Endodermal cell (in vitro differentiated cells): ENCODE measurements at regions not wholly inside any gene's neighbourhood (a gene's known extent, or its start where the extent isn't known, plus 50 kb on each side); places are given as distances from the start of the nearest gene placed in this dataset.

Experiments
- DNase-seq: peaks from one replicate; pipeline ENCODE4 v3.0.0-alpha.2; 2017
- H3K27ac ChIP-seq: 2 replicates; pipeline ENCODE4 v1.5.1; 2013; ENCODE audit warnings: mild to moderate bottlenecking, low read depth, low read length, moderate library complexity
- H3K27me3 ChIP-seq: 2 replicates; pipeline ENCODE4 v1.6.1; 2013; ENCODE audit warnings: mild to moderate bottlenecking, low read length, moderate library complexity; ENCODE audit not compliant: insufficient read depth, control insufficient read depth, poor library complexity, severe bottlenecking
- H3K36me3 ChIP-seq: 2 replicates; pipeline ENCODE4 v1.7.0; 2013; ENCODE audit warnings: mild to moderate bottlenecking, low read length, moderate library complexity; ENCODE audit not compliant: control insufficient read depth, insufficient read depth
- H3K4me1 ChIP-seq: one replicate; pipeline ENCODE4 v1.7.0; 2013; ENCODE audit warnings: low read length; ENCODE audit not compliant: control insufficient read depth, insufficient read depth
- H3K4me3 ChIP-seq: 2 replicates; pipeline ENCODE4 v1.5.1; 2013; ENCODE audit warnings: mild to moderate bottlenecking, low read length, moderate library complexity
- H3K9ac ChIP-seq: 2 replicates; pipeline ENCODE4 v1.6.1; 2013; ENCODE audit warnings: mild to moderate bottlenecking, low read length, moderate library complexity; ENCODE audit not compliant: poor library complexity, severe bottlenecking; ENCODE audit errors: extremely low read depth
- H3K9me3 ChIP-seq: 2 replicates; pipeline ENCODE4 v1.6.1; 2013; ENCODE audit warnings: mild to moderate bottlenecking, low read length, moderate library complexity; ENCODE audit not compliant: control insufficient read depth
- H3K27ac Mint-ChIP-seq: 2 replicates; pipeline ENCODE4 v1.8.0; 2020; ENCODE audit warnings: mixed read lengths
- H3K27me3 Mint-ChIP-seq: 2 replicates; pipeline ENCODE4 v1.8.0; 2021; ENCODE audit warnings: mild to moderate bottlenecking, mixed read lengths; ENCODE audit not compliant: insufficient read depth
- H3K36me3 Mint-ChIP-seq: 2 replicates; pipeline ENCODE4 v1.8.0; 2020; ENCODE audit warnings: low read depth, mixed read lengths
- H3K4me1 Mint-ChIP-seq: 2 replicates; pipeline ENCODE4 v1.8.0; 2020; ENCODE audit warnings: mixed read lengths
- H3K4me3 Mint-ChIP-seq: 2 replicates; pipeline ENCODE4 v1.8.0; 2020; ENCODE audit warnings: mild to moderate bottlenecking, moderate library complexity, mixed read lengths
- H3K9me3 Mint-ChIP-seq: 2 replicates; pipeline ENCODE4 v1.8.0; 2020; ENCODE audit warnings: mild to moderate bottlenecking, mixed read lengths
- CTCF ChIP-seq: fragments of 200-600 bp; sonication (generic); conservative IDR thresholded peaks from 2 replicates; pipeline ENCODE4 v1.5.0; 2021; ENCODE audit warnings: antibody characterized with exemption, mild to moderate bottlenecking
- WGBS, 2 experiments: methylation state at CpG; one replicate each; pipeline versions ENCODE4 v1.1.5 to v1.1.7; 2013; ENCODE audit warnings: missing lambda C conversion rate in 2 of 2, mixed read lengths in 1 of 2; ENCODE audit not compliant: insufficient coverage in 1 of 2, insufficient read length in 1 of 2; 5-methylcytosine and 5-hydroxymethylcytosine counted together

- H3K9me3 Mint-ChIP-seq = no peaks in the 10 kb centered on the region
Observed at GRCh38 chr5:56677690-56678305, 137.6 kb upstream of the MAP3K1 start.

GRCh38 chr5:56676091-56676768 lies 139.1 kb upstream of the MAP3K1 start:
- Histone ChIP-seq H3K27me3 (no peaks in the 10 kb centered on the region), H3K27ac (no peak overlapping the region), H3K4me3 (no peak overlapping the region), H3K9me3 (no peaks in the 10 kb centered on the region), H3K4me1 (no peaks in the 10 kb centered on the region), H3K36me3 (no peaks in the 10 kb centered on the region), H3K9ac (no peak overlapping the region)
- Mint-ChIP-seq H3K4me3 (no peak overlapping the region), H3K27me3 (peaks cover 16% of the 10 kb centered on the region), H3K27ac (no peak overlapping the region), H3K36me3 (no peaks in the 10 kb centered on the region), H3K9me3 (no peaks in the 10 kb centered on the region), H3K4me1 (peaks cover 6% of the 10 kb centered on the region)
- TF ChIP-seq CTCF = no peak
- WGBS, 2 experiments = 86 to 94% methylated on average over 2 to 4 of the region's 4 CpGs
- no peak for DNase-seq

More at GRCh38 chr5:56677690-56678305, 137.6 kb upstream of the MAP3K1 start:
- Histone ChIP-seq H3K4me1 (no peaks in the 10 kb centered on the region), H3K9ac (no peak overlapping the region), H3K27me3 (no peaks in the 10 kb centered on the region), H3K27ac (no peak overlapping the region), H3K9me3 (no peaks in the 10 kb centered on the region), H3K36me3 (no peaks in the 10 kb centered on the region), H3K4me3 (no peak overlapping the region)
- Mint-ChIP-seq H3K4me1 (peaks cover 6% of the 10 kb centered on the region), H3K4me3 (no peak overlapping the region), H3K36me3 (no peaks in the 10 kb centered on the region), H3K27ac (no peak overlapping the region), H3K27me3 (peaks cover 14% of the 10 kb centered on the region)
- WGBS, 2 experiments = 100% methylated on average over 2 of the region's 2 CpGs; no CpG with 5 or more reads in 1 of the 2 experiments
- no peak for DNase-seq
- no peak for TF ChIP-seq CTCF

- Histone ChIP-seq H3K27me3 (no peaks in the 10 kb centered on the region), H3K9me3 (no peaks in the 10 kb centered on the region), H3K9ac (no peak overlapping the region), H3K36me3 (no peaks in the 10 kb centered on the region), H3K4me3 (no peak overlapping the region), H3K4me1 (no peaks in the 10 kb centered on the region), H3K27ac (no peak overlapping the region)
- no peaks in the 10 kb centered on the region for H3K36me3 Mint-ChIP-seq
- no peak overlapping the region for H3K27ac Mint-ChIP-seq
- no peak for DNase-seq
- H3K27me3 Mint-ChIP-seq = peaks cover 17% of the 10 kb centered on the region
- WGBS, 2 experiments = 91 to 100% methylated on average over 2 to 3 of the region's 3 CpGs
- peaks cover 12% of the 10 kb centered on the region for H3K4me1 Mint-ChIP-seq
- TF ChIP-seq CTCF = no peak
- no peak overlapping the region for H3K4me3 Mint-ChIP-seq
- no peaks in the 10 kb centered on the region for H3K9me3 Mint-ChIP-seq
Observed at GRCh38 chr5:56674441-56674840, 140.9 kb upstream of the MAP3K1 start.
